Astrocyte (in vitro differentiated cells and primary cell): ENCODE measurements at regions not wholly inside any gene's neighbourhood (a gene's known extent, or its start where the extent isn't known, plus 50 kb on each side); places are given as distances from the start of the nearest gene placed in this dataset.

Experiments used
- CTCF ChIP-seq: IDR thresholded peaks from 2 replicates; pipeline ENCODE4 v1.5.1; 2011; ENCODE audit warnings: low read depth, mild to moderate bottlenecking, inconsistent platforms, low read length, moderate library complexity; ENCODE audit not compliant: insufficient read depth
- EZH2 ChIP-seq: IDR thresholded peaks from 2 replicates; pipeline ENCODE4 v1.6.1; 2012; ENCODE audit warnings: mild to moderate bottlenecking, low read length, inconsistent platforms; ENCODE audit not compliant: insufficient read depth

DNA sequence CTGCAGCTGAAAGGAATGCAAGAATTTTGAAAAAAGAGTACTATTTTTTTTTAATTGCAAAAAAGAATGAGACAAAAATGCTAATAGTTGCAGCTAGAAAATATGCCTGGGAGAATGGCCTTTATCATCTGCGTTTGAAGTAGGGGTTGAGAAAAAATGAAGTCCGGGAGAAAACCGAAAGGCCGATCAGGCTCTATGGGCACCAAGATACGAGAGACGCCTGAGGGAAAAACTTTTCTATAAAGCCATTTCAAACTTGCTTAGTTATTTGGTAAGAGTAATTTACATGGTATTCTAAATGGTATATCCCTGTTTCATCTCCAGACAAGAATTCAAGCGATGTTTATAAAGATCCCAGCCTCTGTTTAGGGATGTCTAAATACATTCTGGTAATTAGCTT is 99.3 kb upstream of the EFNA5 start:
- TF ChIP-seq CTCF (no peak), EZH2 (no peak)
